Fibroblast of lung (primary cell): ENCODE measurements at regions not wholly inside any gene's neighbourhood (a gene's known extent, or its start where the extent isn't known, plus 50 kb on each side); places are given as distances from the start of the nearest gene placed in this dataset.

Experiments
- CTCF ChIP-seq, 2 donors: IDR thresholded peaks in 1 of 2; conservative IDR thresholded peaks in 1 of 2; 1 replicate in 1 of 2; 2 replicates in 1 of 2; pipeline ENCODE4 v1.5.1; 2011 to 2012; ENCODE audit warnings: low read length in 2 of 2, control low read depth in 1 of 2, inconsistent platforms in 1 of 2, low read depth in 1 of 2, mild to moderate bottlenecking in 1 of 2
- EZH2 ChIP-seq: IDR thresholded peaks from 2 replicates; pipeline ENCODE4 v1.5.1; 2012; ENCODE audit warnings: low read length, control low read depth, mild to moderate bottlenecking; ENCODE audit errors: missing control alignments

- TF ChIP-seq CTCF (conservative IDR thresholded peaks at IDR 0.05 in 1 of 2, IDR thresholded peaks at IDR 0.05 in 1 of 2; ENCODE audit: low read depth in 1 of 2, low read length in 2 of 2), result no peak
- TF ChIP-seq EZH2, result no peak
Observed at GRCh38 chr1:238071061-238071460, 180.3 kb upstream of the ZP4 start.
